CD14-positive monocyte (primary cell): ENCODE measurements at regions not wholly inside any gene's neighbourhood (a gene's known extent, or its start where the extent isn't known, plus 50 kb on each side); places are given as distances from the start of the nearest gene placed in this dataset.

Source experiments
- DNase-seq, 3 donors: peaks; one replicate each; pipeline ENCODE4 v3.0.0-alpha.2; 2011 to 2022
- H2AFZ ChIP-seq: 2 replicates; pipeline ENCODE4 v1.6.0; 2012; ENCODE audit warnings: mild to moderate bottlenecking, low read depth, low read length, inconsistent platforms; ENCODE audit not compliant: insufficient read depth, poor library complexity, severe bottlenecking
- H3K27ac ChIP-seq, 2 donors: 1 replicate in 1 of 2; 2 replicates in 1 of 2; pipeline ENCODE4 v1.5.1; 2012 to 2013; ENCODE audit warnings: low read length in 2 of 2, control low read depth in 1 of 2, inconsistent platforms in 1 of 2, low read depth in 1 of 2, mild to moderate bottlenecking in 1 of 2
- H3K27me3 ChIP-seq, 2 donors: one replicate each; pipeline versions ENCODE4 v1.6.0 to v1.6.1; 2011 to 2013; ENCODE audit warnings: low read length in 2 of 2; ENCODE audit not compliant: control insufficient read depth in 2 of 2, insufficient read depth in 2 of 2
- H3K36me3 ChIP-seq, 2 donors: replicated peaks in 1 of 2; 1 replicate in 1 of 2; 2 replicates in 1 of 2; pipeline versions ENCODE4 v1.5.1 to v1.6.1; 2012 to 2013; ENCODE audit warnings: low read length in 2 of 2, control low read depth in 1 of 2, inconsistent platforms in 1 of 2, mild to moderate bottlenecking in 1 of 2; ENCODE audit not compliant: insufficient read depth in 2 of 2, control insufficient read depth in 1 of 2
- H3K4me1 ChIP-seq, 2 donors: 1 replicate in 1 of 2; 2 replicates in 1 of 2; pipeline versions ENCODE4 v1.5.1 to v1.6.1; 2012 to 2013; ENCODE audit warnings: low read length in 2 of 2, control low read depth in 1 of 2, inconsistent platforms in 1 of 2, mild to moderate bottlenecking in 1 of 2, moderate library complexity in 1 of 2; ENCODE audit not compliant: insufficient read depth in 2 of 2, control insufficient read depth in 1 of 2
- H3K4me2 ChIP-seq: replicated peaks from 2 replicates; pipeline ENCODE3; 2012; ENCODE audit warnings: low read length, moderate library complexity, mild to moderate bottlenecking; ENCODE audit not compliant: poor library complexity, severe bottlenecking; ENCODE audit errors: extremely low read depth
- H3K4me3 ChIP-seq, 3 experiments: fragments of 200-600 bp in 1 of 3; sonication (generic) in 1 of 3; replicated peaks in 1 of 3; 1 replicate in 2 of 3; 2 replicates in 1 of 3; pipeline ENCODE4 v1.5.1; 2011 to 2013; ENCODE audit warnings: low read length in 3 of 3, mild to moderate bottlenecking in 3 of 3, control low read depth in 2 of 3, low read depth in 2 of 3, inconsistent platforms in 1 of 3, moderate library complexity in 1 of 3
- H3K79me2 ChIP-seq: 2 replicates; pipeline ENCODE4 v1.6.0; 2012; ENCODE audit warnings: mild to moderate bottlenecking, control low read depth, inconsistent platforms, low read length, moderate library complexity; ENCODE audit not compliant: insufficient read depth
- H3K9ac ChIP-seq: 2 replicates; pipeline ENCODE4 v1.6.0; 2017; ENCODE audit warnings: low read length, mild to moderate bottlenecking; ENCODE audit not compliant: insufficient read depth, poor library complexity, severe bottlenecking
- H3K9me3 ChIP-seq, 2 donors: replicated peaks in 1 of 2; 1 replicate in 1 of 2; 2 replicates in 1 of 2; pipeline versions ENCODE4 v1.5.1 to v1.6.1; 2012 to 2013; ENCODE audit warnings: low read length in 2 of 2, control low read depth in 1 of 2; ENCODE audit not compliant: control insufficient read depth in 1 of 2, insufficient read depth in 1 of 2
- H4K20me1 ChIP-seq: 2 replicates; pipeline ENCODE4 v1.6.0; 2012; ENCODE audit warnings: mild to moderate bottlenecking, low read length, control low read depth, moderate library complexity; ENCODE audit not compliant: insufficient read depth
- H3K27ac Mint-ChIP-seq, 7 donors: one replicate each; pipeline ENCODE4 v1.8.0; 2020; ENCODE audit warnings: mild to moderate bottlenecking in 7 of 7, mixed read lengths in 7 of 7, moderate library complexity in 6 of 7, inconsistent platforms in 2 of 7
- H3K27me3 Mint-ChIP-seq, 3 donors: one replicate each; pipeline ENCODE4 v1.8.0; 2021 to 2022; ENCODE audit warnings: low read depth in 3 of 3, mild to moderate bottlenecking in 3 of 3, mixed read lengths in 3 of 3, moderate library complexity in 3 of 3, inconsistent platforms in 1 of 3
- H3K36me3 Mint-ChIP-seq, 2 donors: one replicate each; pipeline ENCODE4 v1.8.0; 2020; ENCODE audit warnings: mixed read lengths in 2 of 2, inconsistent platforms in 1 of 2, mild to moderate bottlenecking in 1 of 2
- H3K4me1 Mint-ChIP-seq: one replicate; pipeline ENCODE4 v1.8.0; 2020; ENCODE audit warnings: mild to moderate bottlenecking, mixed read lengths
- H3K4me3 Mint-ChIP-seq, 2 donors: one replicate each; pipeline ENCODE4 v1.8.0; 2020; ENCODE audit warnings: mild to moderate bottlenecking in 2 of 2, mixed read lengths in 2 of 2, moderate library complexity in 1 of 2
- H3K9me3 Mint-ChIP-seq, 7 donors: one replicate each; pipeline ENCODE4 v1.8.0; 2020 to 2022; ENCODE audit warnings: mixed read lengths in 7 of 7, mild to moderate bottlenecking in 6 of 7, moderate library complexity in 6 of 7, inconsistent platforms in 2 of 7
- CTCF ChIP-seq: fragments of 200-600 bp; IDR thresholded peaks from one replicate; pipeline ENCODE4 v1.8.0; 2022; ENCODE audit warnings: antibody characterized with exemption, mild to moderate bottlenecking
- WGBS: methylation state at CpG from one replicate; pipeline ENCODE4 v1.1.5; 2013; ENCODE audit warnings: missing lambda C conversion rate; ENCODE audit not compliant: insufficient coverage; 5-methylcytosine and 5-hydroxymethylcytosine counted together
- intact Hi-C, 2 donors: fragments of 100-400 bp; cut with micrococcal nuclease; formaldehyde crosslinking; loops; one replicate each; pipeline versions ENCODE4 v1.15.0 to v1.15.1; 2023

DNA sequence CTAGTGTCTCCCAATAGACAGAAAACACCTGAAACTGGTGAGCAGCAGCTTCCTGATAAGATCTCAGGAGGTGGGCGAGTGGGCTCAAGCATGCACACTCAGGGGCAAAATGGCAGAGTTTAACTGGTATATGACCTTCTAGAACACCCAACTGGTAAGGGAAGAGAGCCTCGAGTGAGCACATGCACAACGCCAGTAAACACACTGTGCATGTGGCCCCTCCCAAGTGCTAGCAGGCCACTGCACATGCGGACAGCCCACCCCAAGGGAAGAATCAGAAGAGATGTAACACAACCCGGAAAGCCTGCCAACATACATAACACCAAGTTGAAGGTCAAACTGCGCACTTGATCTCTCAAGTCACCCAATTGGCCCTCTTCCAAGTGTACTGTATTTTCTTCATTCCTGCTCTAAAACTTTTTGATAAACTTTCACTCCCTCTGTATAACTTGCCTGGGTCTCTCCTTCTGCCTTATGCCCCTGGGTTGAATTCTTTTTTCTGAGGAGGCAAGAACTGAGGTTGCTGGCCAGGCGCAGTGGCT, 138.2 kb downstream of the GLUL start:
- intact Hi-C loops, result no loop called here
- Histone ChIP-seq H3K36me3 (no peaks in the 10 kb centered on the region), H3K9me3 (no peaks in the 10 kb centered on the region), H3K27ac (no peak overlapping the region), H3K9ac (no peak overlapping the region), H4K20me1 (no peaks in the 10 kb centered on the region), H3K4me3 (no peak overlapping the region), H3K27me3 (no peaks in the 10 kb centered on the region), H3K79me2 (no peaks in the 10 kb centered on the region), H3K4me1 (peaks cover 4 to 8% of the 10 kb centered on the region in 2 donors), H2AFZ (no peak overlapping the region), H3K4me2 (no peak overlapping the region)
- no peaks in the 10 kb centered on the region for H3K27me3 Mint-ChIP-seq
- TF ChIP-seq CTCF, result no peak
- no peaks in the 10 kb centered on the region for H3K36me3 Mint-ChIP-seq
- no peak for DNase-seq
- H3K27ac Mint-ChIP-seq, result no peak overlapping the region
- no peak overlapping the region for H3K4me3 Mint-ChIP-seq
- peaks cover 3% of the 10 kb centered on the region for H3K4me1 Mint-ChIP-seq
- peaks cover 0 to 6% (median 0%) of the 10 kb centered on the region in 7 donors for H3K9me3 Mint-ChIP-seq
- WGBS, result 97% methylated on average over 5 of the region's 7 CpGs

GRCh38 chr1:182251561-182251960, 140.0 kb downstream of the GLUL start:
- no peaks in the 10 kb centered on the region for H3K4me1 ChIP-seq
- WGBS, result no CpG with 5 or more reads among the region's 1 CpG

More at GRCh38 chr1:182251561-182251960, 140.0 kb downstream of the GLUL start:
- no peak overlapping the region for H3K4me2 ChIP-seq
- no peaks in the 10 kb centered on the region for H3K36me3 Mint-ChIP-seq
- H3K4me3 ChIP-seq, result no peak overlapping the region
- no peaks in the 10 kb centered on the region for H3K36me3 ChIP-seq
- H3K27ac Mint-ChIP-seq, result no peak overlapping the region
- no peak overlapping the region for H3K27ac ChIP-seq
- no peaks in the 10 kb centered on the region for H3K4me1 Mint-ChIP-seq
- no peaks in the 10 kb centered on the region for H3K27me3 Mint-ChIP-seq
- no peak overlapping the region for H3K4me3 Mint-ChIP-seq
- H4K20me1 ChIP-seq, result no peaks in the 10 kb centered on the region
- intact Hi-C loops, result no loop called here
- H2AFZ ChIP-seq, result no peak overlapping the region
- no peak overlapping the region for H3K9ac ChIP-seq
- H3K27me3 ChIP-seq, result no peaks in the 10 kb centered on the region
- no peaks in the 10 kb centered on the region for H3K9me3 ChIP-seq
- no peaks in the 10 kb centered on the region for H3K9me3 Mint-ChIP-seq
- no peak for DNase-seq
- no peak for TF ChIP-seq CTCF
- no peaks in the 10 kb centered on the region for H3K79me2 ChIP-seq
